SJCRH30 (cell line): ENCODE measurements at regions not wholly inside any gene's neighbourhood (a gene's known extent, or its start where the extent isn't known, plus 50 kb on each side); places are given as distances from the start of the nearest gene placed in this dataset.
"Not testable (repeated sequence)": the region's sequence is repeated elsewhere in the genome, so short reads cannot be mapped to it uniquely, and the experiment has no call there.

Source experiments
- DNase-seq, 2 experiments: peaks; one replicate each; pipeline ENCODE4 v3.0.0-alpha.2; 2015 to 2020
- H3K27ac ChIP-seq: fragments of 250-450 bp; sonication (Bioruptor Pico); 2 replicates; pipeline ENCODE4 v1.5.1; 2020; ENCODE audit warnings: mild to moderate bottlenecking, moderate library complexity
- H3K27me3 ChIP-seq: fragments of 250-450 bp; sonication (Bioruptor Pico); 2 replicates; pipeline ENCODE4 v1.5.1; 2020; ENCODE audit warnings: mild to moderate bottlenecking, moderate library complexity
- H3K36me3 ChIP-seq: fragments of 250-450 bp; sonication (Bioruptor Pico); 2 replicates; pipeline ENCODE4 v1.5.1; 2020; ENCODE audit warnings: mild to moderate bottlenecking, moderate library complexity
- H3K4me1 ChIP-seq: fragments of 250-450 bp; sonication (Bioruptor Pico); 2 replicates; pipeline ENCODE4 v1.5.1; 2020; ENCODE audit warnings: mild to moderate bottlenecking, moderate library complexity
- H3K4me3 ChIP-seq: fragments of 250-450 bp; sonication (Bioruptor Pico); 2 replicates; pipeline ENCODE4 v1.5.1; 2020; ENCODE audit warnings: mild to moderate bottlenecking, moderate library complexity
- H3K9me3 ChIP-seq: fragments of 250-450 bp; sonication (Bioruptor Pico); replicated peaks from 2 replicates; pipeline ENCODE4 v1.5.1; 2020; ENCODE audit warnings: mild to moderate bottlenecking, moderate library complexity

DNA sequence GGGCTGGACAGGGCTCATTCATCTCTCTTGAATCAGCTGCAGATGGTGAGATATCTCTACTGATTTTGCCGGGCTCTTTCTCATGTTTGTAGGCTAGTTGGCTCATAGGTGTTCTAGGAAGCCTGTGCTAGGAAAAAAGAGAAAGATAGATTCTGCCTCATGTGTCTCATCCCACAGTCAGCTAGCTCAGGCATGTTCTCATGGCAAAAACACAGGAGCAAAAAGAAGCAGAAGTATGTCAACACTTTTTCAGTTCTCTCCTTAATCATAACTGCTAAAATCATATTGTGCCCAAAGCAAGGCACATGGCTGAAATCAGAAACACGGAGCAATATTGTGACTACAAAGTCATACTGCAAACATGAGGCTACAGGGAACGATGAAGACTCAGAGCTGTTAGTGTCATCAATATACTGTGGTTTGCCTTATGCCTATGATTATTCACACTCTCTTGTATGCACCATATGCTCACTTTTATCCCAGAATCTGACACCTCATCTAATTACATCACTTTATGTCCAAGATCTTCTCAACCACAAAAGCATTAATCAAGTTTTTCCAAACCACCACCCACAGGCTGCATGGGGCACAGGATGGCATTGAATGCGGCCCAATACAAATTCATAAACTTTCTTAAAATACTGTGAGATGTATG, 571.9 kb upstream of the CNTNAP5 start:
- no peaks in the 10 kb centered on the region for H3K4me1 ChIP-seq
- H3K9me3 ChIP-seq = no peaks in the 10 kb centered on the region
- H3K27ac ChIP-seq = no peak overlapping the region
- no peaks in the 10 kb centered on the region for H3K36me3 ChIP-seq
- DNase-seq = no peak
- H3K4me3 ChIP-seq = no peak overlapping the region
- H3K27me3 ChIP-seq = no peaks in the 10 kb centered on the region

DNA sequence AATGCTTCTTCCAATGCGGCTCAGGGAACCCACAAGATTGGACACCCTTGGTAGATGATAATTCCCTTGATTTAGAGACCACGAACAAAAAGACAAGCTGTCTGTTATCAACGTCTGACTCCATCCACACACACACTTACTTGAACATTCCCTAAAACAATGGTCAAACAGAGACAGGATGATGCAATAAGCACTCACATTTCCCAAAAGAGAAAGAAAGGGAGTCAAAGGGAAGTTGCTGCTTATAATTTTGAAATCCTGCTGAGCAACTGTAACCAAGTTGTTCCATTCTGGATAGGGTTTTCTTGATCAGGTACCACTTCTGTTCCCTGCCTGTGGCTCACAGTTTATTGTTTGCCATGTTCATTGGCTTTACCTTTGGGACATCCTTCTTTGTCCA, 571.3 kb upstream of the CNTNAP5 start:
- no peaks in the 10 kb centered on the region for H3K9me3 ChIP-seq
- DNase-seq = no peak
- no peaks in the 10 kb centered on the region for H3K27me3 ChIP-seq
- no peak overlapping the region for H3K27ac ChIP-seq
- no peaks in the 10 kb centered on the region for H3K36me3 ChIP-seq
- no peaks in the 10 kb centered on the region for H3K4me1 ChIP-seq
- H3K4me3 ChIP-seq = no peak overlapping the region

DNA sequence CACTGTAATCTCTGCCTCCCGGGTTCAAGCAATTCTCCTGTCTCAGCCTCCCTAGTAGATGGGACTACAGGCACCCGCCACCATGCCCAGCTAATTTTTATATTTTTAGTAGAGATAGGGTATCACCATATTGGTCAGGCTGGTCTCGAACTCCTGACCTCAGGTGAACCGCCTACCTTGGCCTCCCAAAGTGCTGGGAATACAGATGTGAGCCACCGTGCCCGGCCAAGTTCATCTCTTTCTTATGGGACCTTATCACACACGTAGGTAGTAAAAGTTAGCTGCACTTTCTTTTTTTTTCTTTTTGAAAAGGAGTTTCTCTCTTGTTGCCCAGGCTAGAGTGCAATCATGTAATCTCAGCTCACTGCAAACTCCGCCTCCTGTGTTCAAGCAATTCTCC, 569.9 kb upstream of the CNTNAP5 start:
- not testable (repeated sequence) for H3K36me3 ChIP-seq, DNase-seq, H3K9me3 ChIP-seq, H3K4me1 ChIP-seq, H3K27me3 ChIP-seq, H3K4me3 ChIP-seq, H3K27ac ChIP-seq

DNA sequence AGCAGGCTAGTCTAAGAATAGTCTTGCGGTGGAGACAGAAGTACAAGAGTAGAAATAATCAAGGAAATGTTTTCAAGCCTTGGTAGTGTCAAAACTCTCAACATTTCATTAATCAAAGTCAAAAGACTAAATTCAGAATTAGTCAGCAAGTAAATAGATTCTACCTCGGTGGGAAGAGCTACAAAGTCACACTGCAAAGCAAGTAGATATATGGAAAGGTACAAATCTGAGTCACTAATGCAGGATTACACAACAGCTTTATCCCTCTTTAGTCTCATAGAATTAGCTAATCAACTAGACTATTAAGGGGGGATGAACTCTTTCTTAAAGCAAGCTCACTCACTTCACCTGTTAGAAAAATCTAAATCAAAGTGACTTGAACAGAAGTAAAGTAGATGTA, 568.7 kb upstream of the CNTNAP5 start:
- no peak overlapping the region for H3K27ac ChIP-seq
- H3K27me3 ChIP-seq = no peaks in the 10 kb centered on the region
- H3K4me1 ChIP-seq = no peaks in the 10 kb centered on the region
- no peak overlapping the region for H3K4me3 ChIP-seq
- no peaks in the 10 kb centered on the region for H3K9me3 ChIP-seq
- no peaks in the 10 kb centered on the region for H3K36me3 ChIP-seq
- DNase-seq = no peak

DNA sequence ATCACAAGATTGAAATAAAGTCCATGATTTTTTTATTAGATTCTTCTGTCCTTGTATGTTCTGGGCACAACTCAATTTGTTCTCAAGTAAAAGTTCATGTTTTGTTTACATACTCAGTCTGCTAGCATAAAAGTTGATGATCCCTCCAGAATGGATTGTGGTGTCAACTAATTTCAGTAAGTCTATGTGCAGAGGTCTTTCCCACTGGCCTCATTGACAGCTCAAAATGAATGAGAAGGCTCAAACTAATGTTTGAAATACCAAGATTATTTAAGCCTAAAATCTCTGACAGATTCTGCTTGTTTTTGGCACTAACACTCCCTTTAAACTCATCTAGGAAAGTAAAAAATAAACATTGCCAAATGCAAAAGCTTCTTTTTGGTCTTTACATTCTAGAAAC, 561.2 kb upstream of the CNTNAP5 start:
- no peaks in the 10 kb centered on the region for H3K36me3 ChIP-seq
- H3K27ac ChIP-seq = no peak overlapping the region
- no peaks in the 10 kb centered on the region for H3K4me1 ChIP-seq
- no peak overlapping the region for H3K4me3 ChIP-seq
- no peaks in the 10 kb centered on the region for H3K9me3 ChIP-seq
- no peaks in the 10 kb centered on the region for H3K27me3 ChIP-seq
- no peak for DNase-seq

DNA sequence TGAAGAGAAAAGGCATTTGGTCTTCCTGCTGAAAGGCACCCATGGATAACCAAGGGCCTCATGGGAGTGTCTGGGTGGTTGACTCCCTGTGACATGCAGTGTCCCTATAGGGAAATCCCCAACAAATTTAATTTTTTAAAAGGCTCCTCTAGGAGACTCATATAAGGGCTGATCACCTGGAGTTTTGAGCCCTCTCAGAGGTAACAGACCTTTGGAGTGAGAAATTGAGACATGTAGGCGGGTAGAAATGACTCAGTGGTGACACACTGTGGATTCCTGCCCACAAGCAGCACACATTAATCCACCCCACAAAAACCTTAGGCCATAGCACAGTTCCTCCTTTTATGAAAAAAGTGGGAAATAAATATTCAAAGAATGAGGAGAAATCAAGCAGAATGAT, 557.0 kb upstream of the CNTNAP5 start:
- DNase-seq = no peak
- no peaks in the 10 kb centered on the region for H3K36me3 ChIP-seq
- H3K4me3 ChIP-seq = no peak overlapping the region
- H3K9me3 ChIP-seq = no peaks in the 10 kb centered on the region
- H3K27me3 ChIP-seq = no peaks in the 10 kb centered on the region
- H3K27ac ChIP-seq = no peak overlapping the region
- H3K4me1 ChIP-seq = no peaks in the 10 kb centered on the region

DNA sequence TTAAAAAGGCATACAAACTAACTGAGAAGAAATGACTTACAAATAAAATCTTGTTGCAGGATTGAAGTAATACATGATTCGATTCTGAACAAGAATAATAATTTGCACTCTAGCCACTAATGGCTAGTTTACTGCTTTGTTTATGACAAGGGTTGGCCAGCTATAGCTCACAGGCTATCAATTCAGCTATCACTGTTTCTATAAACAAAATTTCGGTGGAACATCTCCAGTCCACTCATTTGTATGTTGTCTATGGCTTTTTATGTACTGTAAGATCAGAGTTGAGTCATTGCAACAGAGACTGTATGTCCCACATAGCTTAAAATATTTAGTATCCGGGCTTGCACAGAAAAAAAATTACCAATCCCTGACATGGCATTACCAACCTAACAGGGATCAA, 543.7 kb upstream of the CNTNAP5 start:
- H3K27ac ChIP-seq = no peak overlapping the region
- no peaks in the 10 kb centered on the region for H3K27me3 ChIP-seq
- no peak for DNase-seq
- H3K4me1 ChIP-seq = no peaks in the 10 kb centered on the region
- H3K4me3 ChIP-seq = no peak overlapping the region
- no peaks in the 10 kb centered on the region for H3K9me3 ChIP-seq
- no peaks in the 10 kb centered on the region for H3K36me3 ChIP-seq

DNA sequence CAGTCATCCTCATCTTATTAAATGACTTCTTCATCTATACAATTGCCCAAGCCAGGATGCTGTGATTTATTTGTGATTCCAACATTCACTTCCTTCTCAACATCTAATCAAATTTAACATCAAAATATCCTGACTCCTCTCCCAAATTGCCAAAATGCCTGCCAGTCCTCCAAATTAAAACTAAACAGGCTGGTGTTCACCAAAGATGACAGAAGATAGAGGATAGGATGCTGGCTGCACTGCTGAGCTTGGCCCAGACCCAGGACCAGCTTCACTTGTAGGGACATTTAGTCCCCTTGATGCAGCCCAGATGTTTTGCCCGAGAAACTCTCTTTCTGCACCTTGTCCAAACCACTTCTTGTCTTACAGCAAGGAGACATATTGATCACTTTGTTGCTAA, 540.0 kb upstream of the CNTNAP5 start:
- H3K4me1 ChIP-seq = no peaks in the 10 kb centered on the region
- no peak overlapping the region for H3K27ac ChIP-seq
- H3K4me3 ChIP-seq = no peak overlapping the region
- no peaks in the 10 kb centered on the region for H3K9me3 ChIP-seq
- no peaks in the 10 kb centered on the region for H3K27me3 ChIP-seq
- no peaks in the 10 kb centered on the region for H3K36me3 ChIP-seq
- DNase-seq = no peak

DNA sequence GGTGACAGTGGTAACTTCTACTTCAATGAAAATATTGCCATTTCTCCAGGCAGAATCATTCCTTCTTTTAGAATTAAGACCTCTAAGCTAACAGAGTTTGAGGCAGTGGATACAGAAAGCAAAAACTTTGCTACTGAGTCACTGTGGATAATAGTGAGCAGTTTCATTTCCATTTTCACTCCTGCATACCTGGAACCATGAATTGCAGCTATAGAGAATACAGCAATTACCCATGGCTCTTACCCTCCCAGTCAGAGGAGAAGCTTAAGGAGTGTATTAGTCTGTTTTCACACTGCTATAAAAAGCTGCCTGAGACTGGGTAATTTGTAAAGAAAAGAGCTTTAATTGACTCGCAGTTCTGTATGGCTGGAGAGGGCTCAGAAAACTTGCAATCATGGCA, 531.4 kb upstream of the CNTNAP5 start:
- no peaks in the 10 kb centered on the region for H3K4me1 ChIP-seq
- no peaks in the 10 kb centered on the region for H3K9me3 ChIP-seq
- no peak overlapping the region for H3K27ac ChIP-seq
- no peak for DNase-seq
- 0 out of 2 replicates have a peak, but pooled peaks cover 3% of the 10 kb centered on the region for H3K27me3 ChIP-seq
- no peak overlapping the region for H3K4me3 ChIP-seq
- H3K36me3 ChIP-seq = no peaks in the 10 kb centered on the region

DNA sequence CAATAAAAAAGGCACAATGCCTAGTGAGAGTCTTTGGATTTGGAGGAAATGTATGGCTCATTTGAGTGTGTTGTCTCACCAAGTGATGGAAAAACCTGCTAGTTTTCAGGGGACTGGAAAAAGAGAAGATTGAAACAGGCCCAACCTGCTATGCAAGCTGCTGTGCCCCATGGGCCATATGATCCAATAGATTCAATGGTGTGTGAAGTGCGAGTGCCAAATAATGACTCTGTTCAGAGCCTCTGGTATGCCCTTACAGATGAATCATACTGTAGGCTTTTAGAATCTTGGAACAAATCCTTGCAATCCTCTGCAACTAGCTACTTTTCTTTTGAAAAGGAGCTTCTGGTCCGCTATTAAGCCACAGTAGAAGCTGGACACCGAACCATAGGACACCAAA, 529.8 kb upstream of the CNTNAP5 start:
- no peaks in the 10 kb centered on the region for H3K9me3 ChIP-seq
- no peaks in the 10 kb centered on the region for H3K36me3 ChIP-seq
- 0 out of 2 replicates have a peak, but pooled peaks cover 3% of the 10 kb centered on the region for H3K27me3 ChIP-seq
- no peak for DNase-seq
- H3K4me1 ChIP-seq = no peaks in the 10 kb centered on the region
- H3K4me3 ChIP-seq = no peak overlapping the region
- H3K27ac ChIP-seq = no peak overlapping the region

DNA sequence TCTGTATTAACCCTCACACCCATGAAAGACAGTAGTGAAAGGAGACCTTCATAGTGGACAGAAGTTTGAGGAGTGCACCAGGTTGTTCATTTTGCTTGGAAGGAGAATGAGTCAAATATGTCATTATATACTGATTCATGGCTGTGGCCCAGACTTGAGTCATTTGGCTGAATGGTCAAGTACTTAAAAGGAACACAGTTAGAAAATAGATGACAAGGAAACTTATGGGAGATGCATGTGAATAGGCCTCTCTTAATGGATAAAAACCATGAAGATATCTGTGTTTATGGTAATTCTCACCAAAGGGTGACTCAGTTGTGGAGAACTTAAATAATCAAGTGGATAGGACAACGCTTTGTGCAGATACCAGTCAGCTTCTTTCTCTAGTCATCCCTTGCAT, 524.7 kb upstream of the CNTNAP5 start:
- H3K4me1 ChIP-seq = no peaks in the 10 kb centered on the region
- DNase-seq = no peak

DNA sequence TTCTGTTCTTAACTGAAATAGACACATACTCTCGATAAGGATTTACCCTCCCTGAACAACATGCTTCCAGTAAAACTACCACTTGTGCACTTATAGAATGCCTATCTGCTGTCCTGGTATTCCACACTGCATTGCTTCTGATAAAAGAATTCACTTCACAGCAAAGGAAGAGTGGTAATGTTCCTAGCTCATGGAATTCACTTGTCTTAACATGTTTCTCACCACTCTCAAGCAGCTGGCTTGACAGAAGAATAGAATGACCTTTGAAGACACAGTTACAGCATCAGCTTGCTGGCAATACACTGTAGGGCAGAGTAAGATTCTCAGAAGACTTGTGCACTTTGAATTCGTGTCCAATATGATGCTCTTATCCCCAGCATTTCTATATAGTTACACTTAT, 524.1 kb upstream of the CNTNAP5 start:
- H3K27me3 ChIP-seq = no peaks in the 10 kb centered on the region
- no peaks in the 10 kb centered on the region for H3K4me1 ChIP-seq
- H3K27ac ChIP-seq = no peak overlapping the region
- no peaks in the 10 kb centered on the region for H3K9me3 ChIP-seq
- H3K36me3 ChIP-seq = no peaks in the 10 kb centered on the region
- no peak overlapping the region for H3K4me3 ChIP-seq
- no peak for DNase-seq

More for the DNA sequence above, 524.7 kb upstream of the CNTNAP5 start:
- no peaks in the 10 kb centered on the region for H3K36me3 ChIP-seq
- H3K9me3 ChIP-seq = no peaks in the 10 kb centered on the region
- no peak overlapping the region for H3K4me3 ChIP-seq
- no peak overlapping the region for H3K27ac ChIP-seq
- H3K27me3 ChIP-seq = no peaks in the 10 kb centered on the region

DNA sequence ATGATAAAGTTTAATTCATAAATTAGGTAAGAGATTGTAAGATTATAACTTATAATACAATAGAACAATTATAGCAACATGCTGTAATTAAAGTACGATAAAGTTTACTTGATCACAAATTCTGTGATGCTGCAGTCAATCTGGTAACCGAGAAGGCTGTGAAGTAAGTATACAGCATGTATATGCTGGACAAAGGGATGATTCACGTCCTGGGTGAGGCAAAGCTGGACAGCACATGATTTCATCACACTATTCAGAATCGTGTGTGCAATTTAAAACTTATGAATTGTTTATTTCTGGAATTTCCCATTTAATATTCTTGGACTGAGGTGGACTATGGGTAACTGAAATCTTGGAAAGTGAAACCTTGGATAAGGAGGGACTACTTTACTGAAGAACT, 522.2 kb upstream of the CNTNAP5 start:
- DNase-seq = no peak
- H3K27me3 ChIP-seq = no peaks in the 10 kb centered on the region
- no peak overlapping the region for H3K4me3 ChIP-seq
- no peaks in the 10 kb centered on the region for H3K36me3 ChIP-seq
- no peaks in the 10 kb centered on the region for H3K4me1 ChIP-seq
- no peaks in the 10 kb centered on the region for H3K9me3 ChIP-seq
- no peak overlapping the region for H3K27ac ChIP-seq

DNA sequence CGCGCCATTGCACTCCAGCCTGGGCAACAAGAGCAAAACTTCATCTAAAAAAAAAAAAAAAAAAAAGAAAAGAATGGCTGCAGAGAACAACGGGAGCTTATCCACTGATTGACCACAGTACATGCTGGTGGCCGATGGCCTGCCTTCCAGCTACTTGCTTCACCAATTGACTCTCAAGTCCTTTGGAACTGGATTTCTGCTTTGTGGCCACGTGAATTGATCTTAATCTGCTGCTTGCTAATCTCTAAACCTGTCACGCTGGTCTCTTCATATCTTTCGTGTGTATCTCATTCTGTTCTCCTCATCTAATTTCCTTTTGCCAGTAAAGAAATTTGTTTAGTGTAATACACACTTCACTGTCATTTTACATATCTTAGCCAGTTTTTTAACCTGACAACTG, 512.5 kb upstream of the CNTNAP5 start:
- H3K4me3 ChIP-seq = no peak overlapping the region
- H3K27ac ChIP-seq = no peak overlapping the region
- H3K4me1 ChIP-seq = no peaks in the 10 kb centered on the region

DNA sequence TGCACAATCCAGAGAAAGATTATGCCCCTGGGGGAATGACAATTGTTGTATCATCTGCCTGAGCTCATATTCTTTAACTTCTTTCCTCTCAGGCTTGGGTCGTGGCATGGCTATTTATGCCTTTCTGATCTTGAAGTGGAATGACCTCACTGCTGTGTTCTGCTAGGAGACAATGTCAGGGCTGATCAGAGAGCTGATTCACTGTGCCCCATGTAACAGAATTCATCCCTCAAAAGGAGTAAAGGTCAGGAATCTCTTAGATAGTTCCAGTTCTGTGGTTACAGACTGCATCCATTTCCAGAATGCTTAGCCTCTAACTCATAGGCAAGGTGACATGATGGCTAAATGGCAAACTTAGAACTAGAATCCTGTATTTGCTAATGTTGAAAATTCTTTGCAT, 511.7 kb upstream of the CNTNAP5 start:
- H3K27ac ChIP-seq = no peak overlapping the region
- no peaks in the 10 kb centered on the region for H3K27me3 ChIP-seq
- no peak overlapping the region for H3K4me3 ChIP-seq
- no peaks in the 10 kb centered on the region for H3K36me3 ChIP-seq
- no peaks in the 10 kb centered on the region for H3K9me3 ChIP-seq
- H3K4me1 ChIP-seq = no peaks in the 10 kb centered on the region
- DNase-seq = no peak

More for the DNA sequence above, 512.5 kb upstream of the CNTNAP5 start:
- Histone ChIP-seq H3K27me3 (no peaks in the 10 kb centered on the region), H3K9me3 (no peaks in the 10 kb centered on the region), H3K36me3 (no peaks in the 10 kb centered on the region)
- no peak for DNase-seq

DNA sequence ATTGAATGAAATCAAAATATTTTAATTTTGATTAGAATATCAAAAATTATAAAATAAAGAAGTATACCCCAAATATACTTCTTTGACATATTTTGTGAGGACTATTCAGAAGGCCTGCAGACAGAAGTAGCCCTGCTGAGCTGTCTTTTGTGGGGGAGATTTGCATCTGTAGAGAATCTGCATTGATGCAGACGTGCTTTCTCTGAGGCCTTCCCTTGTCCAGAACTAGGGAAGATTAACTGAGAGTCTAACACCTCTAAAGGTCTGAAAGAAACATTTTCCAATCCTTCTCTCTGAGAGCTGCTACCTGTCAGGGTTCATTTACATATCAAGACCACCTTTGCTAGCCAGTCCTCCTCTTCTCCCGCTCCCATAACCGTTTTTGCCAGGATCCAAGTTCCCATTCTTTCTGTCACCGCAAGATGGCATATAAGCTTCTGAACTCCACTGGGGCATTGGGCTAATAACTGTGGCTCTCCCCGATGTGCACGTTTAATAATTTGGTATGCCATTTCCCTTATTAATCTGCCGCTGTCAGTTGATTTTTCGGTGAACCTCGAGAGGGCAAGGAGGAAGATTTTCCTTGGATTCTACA, 510.4 kb upstream of the CNTNAP5 start:
- Histone ChIP-seq H3K4me3 (no peak overlapping the region), H3K9me3 (no peaks in the 10 kb centered on the region), H3K27ac (no peak overlapping the region), H3K27me3 (no peaks in the 10 kb centered on the region), H3K4me1 (no peaks in the 10 kb centered on the region), H3K36me3 (no peaks in the 10 kb centered on the region)
- DNase-seq = no peak
